GM21825 (cell line): ENCODE measurements at regions not wholly inside any gene's neighbourhood (a gene's known extent, or its start where the extent isn't known, plus 50 kb on each side); places are given as distances from the start of the nearest gene placed in this dataset.
"Not testable (repeated sequence)": the region's sequence is repeated elsewhere in the genome, so short reads cannot be mapped to it uniquely, and the experiment has no call there.

Source experiments
- ATAC-seq: cut with Tn5 transposase; IDR thresholded peaks from one replicate; pipeline ENCODE4 v1.9.1; 2021; ENCODE audit warnings: mild to moderate bottlenecking, moderate library complexity; ENCODE audit not compliant: unreplicated experiment

DNA sequence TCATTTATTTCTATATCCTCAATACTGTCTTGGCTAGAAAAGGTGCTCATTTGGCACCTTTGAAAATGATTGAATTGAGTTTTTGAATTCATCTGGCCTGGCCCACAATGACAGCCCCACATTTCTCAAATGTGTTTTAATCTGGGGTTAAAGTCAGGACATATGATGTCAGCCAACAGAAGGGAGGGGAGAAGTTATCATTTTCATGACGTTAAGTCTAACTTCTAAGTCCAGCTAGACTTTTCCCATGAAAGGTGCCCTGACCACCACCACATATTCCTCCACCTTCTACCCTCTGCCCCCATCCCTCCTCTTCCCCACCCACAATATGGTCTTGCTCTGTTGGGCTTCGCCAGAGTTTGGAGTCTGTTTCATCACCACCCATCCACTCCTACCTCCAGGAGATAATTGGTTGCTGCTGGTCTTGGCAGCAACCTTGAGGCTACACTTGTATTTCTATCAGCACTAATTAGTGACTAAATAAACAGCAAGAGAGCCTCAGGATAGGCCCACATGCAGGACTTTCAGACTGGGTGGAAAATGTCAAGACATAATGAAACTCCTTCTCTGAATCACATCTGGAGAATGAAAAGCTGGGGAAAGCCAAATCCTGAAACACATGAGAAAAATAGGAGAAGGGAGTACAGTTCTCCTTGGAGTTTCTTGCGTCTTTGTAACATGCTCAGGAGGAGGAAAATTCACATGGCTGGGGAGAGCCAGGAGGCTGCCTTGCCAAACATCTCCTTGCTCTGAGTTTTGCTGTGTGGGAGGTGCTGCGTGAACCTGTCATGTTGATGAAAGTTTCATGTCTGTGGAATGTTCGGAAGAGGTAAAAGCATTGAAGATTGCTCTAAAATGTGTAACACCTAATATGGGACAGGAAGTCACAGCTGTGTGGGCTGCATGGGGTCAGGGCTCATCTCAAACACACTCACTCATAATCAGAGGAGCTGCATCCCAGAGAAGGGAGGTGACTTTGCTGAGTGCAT is 544.7 kb upstream of the KLF4 start:
- no peak for ATAC-seq

DNA sequence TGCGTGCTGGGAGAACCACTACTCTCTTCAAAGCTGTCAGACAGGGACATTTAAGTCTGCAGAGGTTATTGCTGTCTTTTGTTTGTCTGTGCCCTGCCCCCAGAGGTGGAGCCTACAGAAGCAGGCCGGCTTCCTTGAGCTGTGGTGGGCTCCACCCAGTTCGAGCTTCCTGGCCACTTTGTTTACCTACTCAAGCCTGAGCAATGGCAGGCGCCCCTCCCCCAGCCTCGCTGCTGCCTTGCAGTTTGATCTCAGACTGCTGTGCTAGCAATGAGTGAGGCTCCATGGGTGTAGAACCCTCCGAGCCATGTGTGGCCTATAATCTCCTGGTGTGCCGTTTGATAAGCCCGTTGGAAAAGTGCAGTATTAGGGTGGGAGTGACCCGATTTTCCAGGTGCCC is 542.5 kb upstream of the KLF4 start:
- not testable (repeated sequence) for ATAC-seq

DNA sequence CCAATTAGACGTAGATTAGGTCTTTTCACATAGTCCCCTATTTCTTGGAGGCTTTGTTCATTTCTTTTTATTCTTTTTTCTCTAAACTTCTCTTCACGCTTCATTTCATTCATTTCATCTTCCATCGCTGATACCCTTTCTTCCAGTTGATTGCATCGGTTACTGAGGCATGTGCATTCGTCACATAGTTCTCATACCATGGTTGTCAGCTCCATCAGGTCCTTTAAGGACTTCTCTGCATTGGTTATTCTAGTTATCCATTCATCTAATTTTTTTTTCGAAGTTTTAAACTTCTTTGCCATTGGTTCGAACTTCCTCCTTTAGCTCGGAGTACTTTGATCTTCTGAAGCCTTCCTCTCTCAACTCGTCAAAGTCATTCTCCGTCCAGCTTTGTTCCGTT is 541.7 kb upstream of the KLF4 start:
- not testable (repeated sequence) for ATAC-seq

DNA sequence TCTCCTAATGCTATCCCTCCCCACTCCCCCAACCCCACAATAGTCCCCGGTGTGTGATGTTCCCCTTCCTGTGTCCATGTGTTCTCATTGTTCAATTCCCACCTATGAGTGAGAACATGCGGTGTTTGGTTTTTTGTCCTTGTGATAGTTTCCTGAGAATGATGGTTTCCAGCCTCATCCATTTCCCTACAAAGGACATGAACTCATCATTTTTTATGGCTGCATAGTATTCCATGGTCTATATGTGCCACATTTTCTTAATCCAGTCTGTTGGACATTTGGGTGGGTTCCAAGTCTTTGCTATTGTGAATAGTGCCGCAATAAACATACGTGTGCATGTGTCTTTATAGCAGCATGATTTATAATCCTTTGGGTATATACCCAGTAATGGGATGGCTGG is 537.1 kb upstream of the KLF4 start:
- ATAC-seq: not testable (repeated sequence)

DNA sequence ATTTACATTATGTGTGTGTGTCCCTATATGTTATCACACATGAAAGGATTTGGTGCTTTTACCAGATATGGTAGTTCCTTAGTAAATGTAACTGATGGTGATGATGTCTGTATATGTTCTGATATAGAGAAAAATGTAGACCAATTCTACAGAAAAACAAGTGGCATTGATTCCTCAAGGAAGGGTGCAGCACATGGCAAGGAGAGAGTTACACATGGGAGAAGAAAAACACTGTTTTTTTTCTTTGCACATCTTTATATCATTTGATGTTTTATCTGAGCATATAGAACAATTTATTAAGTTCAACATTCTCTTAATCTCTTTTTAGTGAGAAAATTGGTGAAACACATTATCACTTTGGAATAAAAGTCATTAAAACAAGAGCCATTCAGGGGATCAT is 535.0 kb upstream of the KLF4 start:
- no peak for ATAC-seq

DNA sequence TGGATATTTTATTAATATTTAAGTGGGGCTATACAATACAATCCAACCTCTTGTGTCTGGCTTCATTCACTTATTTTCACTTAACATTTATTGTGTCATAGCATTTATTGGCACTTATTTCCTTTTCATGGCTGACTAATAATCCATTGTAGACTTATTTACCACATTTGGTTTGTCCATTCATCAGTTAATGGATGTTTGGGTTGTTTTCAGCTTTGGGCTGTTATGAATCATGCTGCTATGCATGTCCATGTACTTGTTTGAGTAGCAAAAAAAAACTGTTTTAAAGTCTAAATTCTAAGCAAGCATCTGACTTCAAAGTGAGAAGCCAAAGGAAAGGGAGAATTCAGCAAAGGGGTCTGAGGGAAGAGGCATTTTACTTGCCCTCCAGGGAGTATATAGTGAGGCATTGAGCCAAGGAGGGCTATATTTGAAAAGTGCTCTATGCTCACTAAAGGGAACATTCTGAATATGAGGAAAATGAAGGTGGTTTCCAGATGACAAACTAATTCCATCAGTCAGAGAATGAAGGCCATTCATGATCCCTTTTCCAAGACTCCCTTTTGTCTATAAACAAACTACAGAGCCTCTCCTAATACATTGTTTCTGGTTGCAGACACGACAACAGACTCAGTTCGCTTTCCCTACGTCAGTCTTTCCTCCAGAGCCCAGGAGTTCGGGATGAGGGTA is 532.8 kb upstream of the KLF4 start:
- no peak for ATAC-seq

DNA sequence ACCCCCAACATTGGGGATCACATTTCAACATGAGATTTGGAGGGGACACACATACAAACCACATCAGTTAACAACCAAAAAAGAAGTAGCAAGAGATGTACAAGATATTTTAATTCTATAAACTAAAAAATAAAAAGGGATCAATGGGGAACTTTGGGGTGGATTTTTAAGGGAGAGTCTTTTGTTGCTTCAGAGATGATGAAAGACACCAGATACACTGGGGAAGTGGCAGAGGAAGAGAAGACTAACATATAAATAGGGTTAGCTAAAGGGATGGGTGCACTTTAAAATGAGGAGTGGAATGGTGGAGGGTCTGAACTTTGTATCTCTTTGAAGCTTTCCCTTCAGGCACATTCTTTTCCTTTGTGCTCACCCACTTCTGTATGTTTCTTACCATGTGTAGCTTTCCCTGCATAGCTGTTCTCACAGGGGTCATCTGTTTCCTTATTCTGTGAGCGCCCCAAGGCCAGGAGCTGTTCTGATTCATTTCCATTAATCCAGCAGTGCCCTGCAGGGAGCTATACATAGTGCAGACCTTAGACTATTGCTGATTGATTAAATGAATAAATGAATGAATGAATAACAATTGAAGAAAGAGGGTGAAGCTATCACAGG is 531.6 kb upstream of the KLF4 start:
- no peak for ATAC-seq

DNA sequence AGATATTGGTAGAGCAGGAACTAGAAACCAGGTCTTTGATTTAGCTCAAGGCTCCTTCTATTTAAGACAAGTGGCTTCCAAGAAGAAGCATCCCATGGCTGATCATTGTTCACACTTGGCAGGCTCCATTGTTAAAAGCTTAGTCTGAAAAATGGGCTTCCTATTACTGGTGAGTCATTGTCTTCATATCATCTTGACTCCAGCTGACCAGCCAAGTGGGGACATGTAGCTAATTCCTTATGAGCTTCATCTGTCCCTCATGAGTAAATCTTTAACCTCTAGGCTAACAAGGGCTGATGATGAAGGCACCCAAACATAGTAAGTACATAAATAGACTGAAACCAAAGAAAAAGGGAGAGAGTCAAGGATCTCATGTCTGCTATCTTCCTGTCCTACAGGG is 530.3 kb upstream of the KLF4 start:
- no peak for ATAC-seq

DNA sequence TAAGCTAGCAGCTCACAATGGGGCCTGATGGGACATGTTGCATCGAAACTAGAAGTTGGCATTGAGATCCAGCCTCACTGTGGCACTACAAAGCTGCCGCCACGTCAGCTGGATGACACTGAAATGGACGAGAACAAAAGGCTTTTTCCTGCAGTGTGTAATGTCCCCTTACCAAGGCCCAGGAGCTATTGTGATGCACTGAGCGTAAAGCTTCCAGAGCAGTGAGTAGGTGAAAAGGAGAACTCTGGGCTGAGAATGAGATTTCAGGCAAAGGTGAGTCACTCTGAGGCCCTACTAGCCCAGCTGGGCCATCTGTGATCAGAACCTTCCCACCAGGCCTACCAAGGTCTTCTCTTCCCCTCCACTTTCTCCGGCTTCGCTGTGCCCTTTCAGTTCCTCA is 528.1 kb upstream of the KLF4 start:
- no peak for ATAC-seq

DNA sequence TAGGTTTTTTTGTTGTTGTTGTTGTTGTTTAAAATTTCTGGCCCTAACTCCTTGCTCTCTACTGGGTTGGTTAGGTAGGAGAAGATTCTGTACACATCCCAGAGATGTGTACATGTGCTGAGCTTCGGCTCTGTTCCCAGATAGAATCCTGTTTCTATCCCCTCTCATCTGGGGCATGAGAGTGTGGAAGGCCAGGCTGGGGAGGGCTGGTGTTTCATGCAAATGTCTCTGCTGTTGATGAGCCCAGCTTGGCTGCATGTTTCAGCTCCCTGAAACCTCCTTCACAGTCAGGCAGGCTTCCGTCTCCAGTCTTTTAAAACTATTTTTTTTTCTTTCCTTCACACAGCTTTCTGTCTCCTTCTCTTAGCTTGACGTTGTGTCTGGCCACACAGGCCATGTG is 526.9 kb upstream of the KLF4 start:
- no peak for ATAC-seq

DNA sequence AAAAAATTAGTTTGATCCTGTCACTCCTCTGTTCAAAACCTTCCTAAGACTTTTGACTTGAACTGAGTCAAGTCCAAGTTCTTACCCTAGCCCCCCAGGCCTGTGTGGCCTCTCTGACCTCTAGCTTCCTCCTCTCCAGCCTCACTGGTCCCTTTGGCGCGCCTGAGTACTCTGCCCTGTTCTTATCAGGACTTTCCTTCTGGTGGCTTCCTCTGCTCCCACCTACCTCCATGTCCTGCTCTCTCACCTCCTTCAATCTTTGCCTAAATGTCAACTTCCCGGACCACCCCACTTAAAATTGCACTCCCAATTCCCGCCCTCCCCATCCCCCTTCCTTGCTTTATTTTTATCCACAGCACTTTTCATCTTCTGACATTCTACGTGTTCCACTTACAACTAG is 526.1 kb upstream of the KLF4 start:
- ATAC-seq: no peak

DNA sequence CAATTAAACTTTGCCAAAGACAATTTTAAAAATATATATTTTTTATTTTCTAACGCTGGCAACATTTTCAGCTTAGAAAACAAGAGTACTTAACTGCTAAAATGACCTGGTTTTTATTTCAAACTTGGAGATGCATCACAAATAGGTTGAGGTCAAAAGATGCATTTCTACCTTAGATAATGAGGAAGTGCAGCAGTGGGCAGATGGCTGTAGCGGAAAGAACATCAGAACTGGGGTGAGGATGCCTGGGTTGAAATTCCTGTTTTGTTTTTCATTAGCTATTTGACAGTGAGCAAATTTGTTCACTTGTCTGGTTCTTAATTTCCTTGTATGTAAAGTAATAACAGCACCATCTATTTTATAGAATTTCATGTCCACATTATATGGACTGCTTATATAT is 524.8 kb upstream of the KLF4 start:
- ATAC-seq: no peak

DNA sequence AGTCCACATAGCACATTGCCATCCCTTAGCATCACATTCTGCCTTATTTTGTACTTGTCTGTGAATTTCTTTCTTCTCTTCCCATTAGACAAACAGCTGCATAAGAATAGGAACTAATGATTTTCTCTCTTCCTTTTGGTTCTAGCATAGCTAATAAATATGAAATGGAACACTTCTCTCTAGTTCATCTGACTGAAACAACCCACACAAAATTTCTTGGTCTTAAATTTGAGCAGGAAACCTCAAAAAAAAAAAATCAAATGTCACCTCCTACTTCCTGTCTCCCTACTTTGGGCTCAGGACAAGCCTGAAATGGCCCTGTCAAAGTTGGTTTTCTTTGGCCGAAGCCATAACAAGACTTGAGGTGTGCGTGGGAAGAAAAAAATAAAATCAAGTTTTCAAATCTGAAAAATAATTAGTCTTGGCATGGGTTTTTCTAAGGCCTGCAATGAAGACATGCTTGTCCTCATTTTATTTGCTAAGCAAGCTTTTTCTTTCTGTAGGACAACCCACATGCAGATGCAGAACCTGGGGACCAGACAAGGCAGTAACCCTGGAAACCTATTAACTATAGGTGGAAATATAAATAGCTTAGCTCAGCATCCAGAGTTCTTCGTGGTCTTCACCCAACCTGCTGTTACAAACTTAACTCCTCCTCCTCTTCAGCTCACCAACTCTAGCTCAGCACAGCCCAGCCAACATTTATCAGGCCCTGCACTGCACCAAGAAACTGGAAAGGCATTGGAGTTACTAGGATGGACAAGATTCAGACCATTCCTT is 523.5 kb upstream of the KLF4 start:
- ATAC-seq: no peak

DNA sequence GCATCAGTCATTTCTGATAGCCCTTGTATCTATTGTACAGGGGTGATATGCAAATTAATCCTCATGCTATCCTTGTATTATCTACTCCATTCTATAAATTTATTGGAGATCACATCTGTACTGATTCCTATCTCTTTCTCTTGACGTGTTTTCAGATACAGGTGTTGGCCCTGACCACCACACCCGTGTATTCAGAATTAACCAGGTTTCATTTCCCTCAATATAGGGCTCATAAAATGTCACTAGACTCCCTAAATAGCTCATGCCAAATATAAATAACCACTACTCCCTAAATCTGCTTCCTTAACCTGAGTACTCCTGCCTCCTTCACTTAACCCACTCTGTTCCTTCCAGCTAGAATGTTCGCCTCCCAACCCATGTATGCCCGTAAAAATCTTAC is 522.8 kb upstream of the KLF4 start:
- no peak for ATAC-seq

DNA sequence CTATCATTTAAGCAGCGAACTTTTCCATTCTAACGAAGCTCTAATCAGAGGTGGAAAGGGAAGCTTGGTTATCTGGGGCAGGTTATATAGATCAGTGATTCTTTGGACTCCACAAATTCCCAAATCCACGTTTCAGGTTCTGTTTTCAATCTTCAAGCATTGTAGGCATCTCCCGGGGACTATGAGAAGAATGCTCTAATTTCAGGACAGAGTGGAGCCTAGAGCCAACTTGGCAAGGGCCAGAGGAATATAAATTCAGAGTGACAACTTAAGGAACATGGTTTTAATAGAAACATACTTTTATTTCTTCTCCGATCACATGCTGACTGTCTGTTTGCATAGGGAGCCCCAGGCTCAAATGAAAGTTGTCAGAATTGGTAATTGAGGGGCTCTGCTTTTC is 514.0 kb upstream of the KLF4 start:
- ATAC-seq: no peak

DNA sequence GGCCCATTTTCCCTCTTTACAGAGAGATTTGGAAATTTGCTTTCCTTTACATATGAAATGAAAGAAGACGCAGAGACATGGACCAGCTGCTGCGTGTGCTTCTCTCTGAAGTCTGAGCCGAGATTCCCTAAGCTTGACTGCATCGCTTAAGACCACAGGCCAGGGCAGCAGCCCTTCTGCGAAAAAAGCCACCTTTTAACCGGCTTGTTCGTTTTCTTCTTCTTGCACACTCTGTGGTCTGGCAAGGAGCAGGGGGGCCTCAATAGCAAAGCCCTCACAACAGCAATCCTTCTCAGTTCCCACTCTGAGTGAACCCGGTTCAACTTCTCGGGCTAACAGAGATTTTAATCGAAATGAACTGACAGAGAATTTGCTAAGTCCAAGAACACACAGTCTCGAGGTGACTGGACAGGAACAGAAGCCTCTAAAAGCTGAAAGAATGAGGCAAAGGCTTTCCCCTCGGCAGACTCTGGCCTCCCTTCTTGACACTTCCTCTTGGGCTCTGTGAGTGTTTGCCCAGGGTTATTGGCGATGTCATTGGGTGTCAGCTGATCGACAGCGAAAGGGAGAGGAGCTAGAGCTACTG is 512.9 kb upstream of the KLF4 start:
- ATAC-seq: no peak

DNA sequence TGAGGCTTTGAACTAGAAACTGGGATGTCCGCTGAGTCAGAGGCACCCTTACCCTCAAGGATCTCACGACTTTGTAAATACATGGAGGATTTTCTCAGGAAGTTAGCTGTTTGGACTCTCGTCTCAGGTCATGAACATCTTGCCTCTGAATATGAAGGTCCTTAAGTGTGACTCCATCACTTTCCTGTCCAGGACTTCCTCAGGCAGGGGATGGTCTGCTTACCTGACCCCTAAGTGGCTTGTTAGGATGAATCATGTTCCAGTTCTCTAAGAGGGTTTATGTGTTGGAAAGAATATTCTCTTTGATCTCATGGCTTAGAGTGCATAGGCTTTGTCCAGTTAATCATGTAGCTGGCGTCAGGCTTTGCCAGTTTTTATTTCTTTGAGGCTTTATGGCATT is 511.7 kb upstream of the KLF4 start:
- no peak for ATAC-seq

DNA sequence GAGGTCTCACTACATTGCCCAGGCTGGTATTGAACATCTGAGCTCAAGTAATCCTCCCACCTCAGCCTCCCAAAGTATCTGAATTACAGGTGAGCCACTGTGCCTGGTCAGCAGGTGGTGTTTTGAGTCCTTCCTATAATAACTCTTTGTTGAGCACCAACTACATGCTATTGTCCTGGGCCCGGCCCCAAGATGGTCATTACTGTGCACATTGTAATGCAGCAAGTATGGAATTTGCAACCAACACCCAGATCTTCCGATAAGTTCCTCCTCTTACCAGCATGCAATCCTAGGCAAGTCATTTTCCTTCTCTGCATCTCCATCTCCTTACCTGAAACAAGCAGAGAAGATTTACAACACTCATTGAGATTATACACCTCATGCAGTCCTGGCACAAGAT is 510.3 kb upstream of the KLF4 start:
- no peak for ATAC-seq

DNA sequence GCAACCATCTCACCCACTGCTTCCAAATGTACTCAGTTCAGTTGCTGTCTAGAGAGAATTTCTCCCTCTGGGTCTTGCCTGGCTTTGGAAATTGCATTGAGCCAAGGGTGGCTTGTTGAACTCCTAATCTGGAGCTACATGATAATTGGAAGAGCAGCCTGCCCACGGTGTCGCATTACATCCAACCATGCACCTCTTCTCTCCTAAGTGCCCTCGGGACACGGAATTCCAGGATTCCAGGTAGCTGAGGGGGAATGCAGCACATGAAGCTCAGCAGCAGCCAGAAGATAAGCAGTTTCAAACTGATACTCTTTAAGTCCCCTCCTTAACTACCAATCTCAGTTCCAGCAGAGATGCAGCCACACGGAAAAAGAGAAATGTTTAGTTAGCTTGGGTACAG is 509.4 kb upstream of the KLF4 start:
- no peak for ATAC-seq

DNA sequence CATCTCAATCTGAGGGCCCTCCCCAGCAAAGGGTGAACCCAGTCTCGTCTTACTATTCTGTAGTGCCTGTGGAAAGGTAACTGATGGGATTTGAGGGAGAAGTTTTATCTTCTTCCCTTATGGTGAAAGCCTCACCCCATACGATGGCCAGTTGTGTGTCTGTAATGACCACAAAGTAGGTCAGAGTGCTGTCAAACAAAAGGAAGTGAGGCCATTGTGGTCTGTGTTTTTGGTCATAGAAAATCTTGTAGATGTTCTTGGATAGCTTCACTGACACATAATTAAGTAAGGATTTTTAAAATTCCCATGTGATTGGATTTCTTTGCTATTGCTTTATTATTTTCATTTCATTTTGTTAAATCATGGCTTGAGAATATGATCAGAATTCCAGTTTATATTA is 505.1 kb upstream of the KLF4 start:
- no peak for ATAC-seq

DNA sequence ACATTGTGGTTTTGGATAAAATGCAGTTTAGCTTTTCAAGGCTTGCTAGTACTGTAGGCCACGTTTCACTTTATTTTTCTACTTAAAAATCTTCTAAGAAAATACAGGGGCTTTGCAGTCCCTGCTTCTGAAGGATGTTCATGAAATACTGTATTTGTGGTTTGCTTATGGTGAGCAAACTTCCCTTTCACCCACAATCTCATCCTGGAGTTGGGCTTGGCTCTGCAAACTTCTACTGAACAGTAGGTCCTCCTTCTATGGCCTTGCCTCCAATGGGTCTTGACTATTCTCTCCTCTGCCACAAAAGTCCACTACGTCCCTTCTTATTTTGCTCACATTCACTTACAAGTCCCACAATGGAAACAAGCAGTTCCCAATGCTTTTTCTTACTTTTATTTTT is 502.7 kb upstream of the KLF4 start:
- no peak for ATAC-seq
